Lung (tissue), 11 donors: ENCODE measurements at regions not wholly inside any gene's neighbourhood (a gene's known extent, or its start where the extent isn't known, plus 50 kb on each side); places are given as distances from the start of the nearest gene placed in this dataset.

Source experiments
- ATAC-seq: fragments of 200-7000 bp; cut with Tn5 transposase; one replicate; pipeline ENCODE4 v1.9.1; 2020; ENCODE audit warnings: moderate number of reproducible peaks; ENCODE audit not compliant: insufficient read depth, low FRiP score
- DNase-seq, 3 donors: peaks; one replicate each; pipeline ENCODE4 v3.0.0-alpha.2; 2013 to 2017
- H3K27ac ChIP-seq, 2 donors: one replicate each; pipeline ENCODE4 v1.5.1; 2013; ENCODE audit warnings: mild to moderate bottlenecking in 2 of 2, moderate library complexity in 2 of 2, control low read depth in 1 of 2, inconsistent platforms in 1 of 2, low read depth in 1 of 2, low read length in 1 of 2
- H3K27me3 ChIP-seq, 3 donors: one replicate each; pipeline ENCODE4 v1.5.1; 2013; ENCODE audit warnings: low read length in 2 of 3; ENCODE audit not compliant: control insufficient read depth in 3 of 3, insufficient read depth in 3 of 3
- H3K36me3 ChIP-seq, 4 donors: one replicate each; pipeline ENCODE4 v1.5.1; 2013; ENCODE audit warnings: low read length in 4 of 4, mild to moderate bottlenecking in 1 of 4, moderate library complexity in 1 of 4; ENCODE audit not compliant: control insufficient read depth in 4 of 4, insufficient read depth in 4 of 4
- H3K4me1 ChIP-seq, 5 donors: one replicate each; pipeline ENCODE4 v1.5.1; 2013; ENCODE audit warnings: low read length in 5 of 5, mild to moderate bottlenecking in 2 of 5, moderate library complexity in 1 of 5; ENCODE audit not compliant: control insufficient read depth in 5 of 5, insufficient read depth in 5 of 5
- H3K4me3 ChIP-seq: one replicate; pipeline ENCODE4 v1.5.1; 2013; ENCODE audit warnings: mild to moderate bottlenecking, control low read depth, moderate library complexity
- H3K9ac ChIP-seq, 2 donors: one replicate each; pipeline ENCODE4 v1.5.1; 2013; ENCODE audit warnings: low read length in 2 of 2, control low read depth in 1 of 2; ENCODE audit not compliant: insufficient read depth in 1 of 2
- H3K9me3 ChIP-seq, 4 donors: one replicate each; pipeline ENCODE4 v1.5.1; 2013; ENCODE audit warnings: low read length in 3 of 4, mild to moderate bottlenecking in 1 of 4, moderate library complexity in 1 of 4; ENCODE audit not compliant: control insufficient read depth in 4 of 4, insufficient read depth in 3 of 4
- CTCF ChIP-seq: IDR thresholded peaks from 2 replicates; pipeline ENCODE4 v1.5.1; 2012; ENCODE audit warnings: mild to moderate bottlenecking; ENCODE audit errors: control extremely low read depth, extremely low read depth
- WGBS, 2 donors: extraction: QIAGEN DNeasy Blood & Tissue Kit; methylation state at CpG; one replicate each; pipeline ENCODE4 v1.1.7; 2013; 5-methylcytosine and 5-hydroxymethylcytosine counted together
- donor health status: control.
- donor health status: control.
- donor health status: Bipolar disorder and iron deficiency.
- donor health status: healthy.
- donor health status: DM: yes; HTN: yes; CAD: no.

GRCh38 chr7:48780862-48781261 is 143.5 kb upstream of the CDC14C start:
- WGBS, 2 donors: 81 to 92% methylated on average over 1 of the region's 1 CpG
- Histone ChIP-seq H3K9me3 (peaks cover 0 to 4% (median under 1%) of the 10 kb centered on the region in 4 donors), H3K4me1 (no peaks in the 10 kb centered on the region), H3K36me3 (no peaks in the 10 kb centered on the region), H3K4me3 (no peak overlapping the region), H3K27me3 (no peaks in the 10 kb centered on the region), H3K27ac (no peak overlapping the region), H3K9ac (no peak overlapping the region)
- no peak for ATAC-seq
- no peak for TF ChIP-seq CTCF
- no peak for DNase-seq

GRCh38 chr7:48781752-48782151 is 142.6 kb upstream of the CDC14C start:
- Histone ChIP-seq H3K9me3 (peaks cover 0 to 4% (median under 1%) of the 10 kb centered on the region in 4 donors), H3K36me3 (no peaks in the 10 kb centered on the region), H3K27ac (no peak overlapping the region), H3K27me3 (no peaks in the 10 kb centered on the region), H3K4me3 (no peak overlapping the region), H3K4me1 (no peaks in the 10 kb centered on the region), H3K9ac (no peak overlapping the region)
- ATAC-seq: no peak
- no peak for DNase-seq
- no peak for TF ChIP-seq CTCF
- WGBS, 2 donors: 76 to 79% methylated on average over 3 of the region's 3 CpGs

- Histone ChIP-seq H3K4me1 (no peaks in the 10 kb centered on the region), H3K9ac (no peak overlapping the region), H3K4me3 (no peak overlapping the region), H3K36me3 (no peaks in the 10 kb centered on the region), H3K9me3 (peaks cover 0 to 4% (median under 1%) of the 10 kb centered on the region in 4 donors), H3K27me3 (no peaks in the 10 kb centered on the region), H3K27ac (no peak overlapping the region)
- peak in 2 of 3 donors; percentile 12 to 30 for DNase-seq
- WGBS, 2 donors: 42 to 66% methylated on average over 5 of the region's 5 CpGs
- TF ChIP-seq CTCF: no peak
- ATAC-seq: no peak
Measured at GRCh38 chr7:48782511-48782910, 141.8 kb upstream of the CDC14C start.

- peaks cover 0 to 1% (median 0%) of the 10 kb centered on the region in 4 donors for H3K9me3 ChIP-seq
- H3K36me3 ChIP-seq: no peaks in the 10 kb centered on the region
- H3K27ac ChIP-seq: no peak overlapping the region
- no peak overlapping the region for H3K9ac ChIP-seq
- WGBS, 2 donors: 48 to 69% methylated on average over 3 of the region's 3 CpGs
- DNase-seq (peak in 2 of 3 donors; percentile 24 to 33), ATAC-seq (no peak)
- no peak overlapping the region for H3K4me3 ChIP-seq
- H3K27me3 ChIP-seq: no peaks in the 10 kb centered on the region
- TF ChIP-seq CTCF: no peak
- no peaks in the 10 kb centered on the region for H3K4me1 ChIP-seq
Measured at GRCh38 chr7:48786951-48787350, 137.4 kb upstream of the CDC14C start.
